H1 (cell line): ENCODE measurements at regions not wholly inside any gene's neighbourhood (a gene's known extent, or its start where the extent isn't known, plus 50 kb on each side); places are given as distances from the start of the nearest gene placed in this dataset.

Experiments used
- CTCF ChIA-PET: fragments of 300-600 bp; sonication (Branson Sonifier 250); formaldehyde crosslinking; loops from one replicate; lab custom pipeline; 2021; ENCODE audit not compliant: partially characterized antibody; lab: Charles Lee
- POLR2A ChIA-PET: fragments of 300-600 bp; sonication (Branson Sonifier 250); formaldehyde crosslinking; loops from one replicate; lab custom pipeline; 2021; ENCODE audit warnings: inconsistent platforms; ENCODE audit not compliant: partially characterized antibody; lab: Charles Lee
- DNase-seq, 2 experiments: peaks; one replicate each; pipeline versions ENCODE4 v3.0.0 to v3.0.0-alpha.2; 2010 to 2022; ENCODE audit warnings: low spot score in 2 of 2, low read depth in 1 of 2, mixed read lengths in 1 of 2
- FAIRE-seq: peaks from 2 replicates; lab custom pipeline; 2011; peaks lifted over from hg19 to GRCh38; lab: Jason Lieb, UNC
- H2AFZ ChIP-seq: 2 replicates; pipeline ENCODE4 v1.8.1; 2012; ENCODE audit warnings: low read length, inconsistent platforms
- H2AK5ac ChIP-seq: 2 replicates; pipeline ENCODE4 v1.6.1; 2013; ENCODE audit warnings: low read depth, low read length
- H2BK120ac ChIP-seq: replicated peaks from 2 replicates; pipeline ENCODE3; 2013; ENCODE audit warnings: low read depth, low read length, inconsistent platforms
- H2BK12ac ChIP-seq: 2 replicates; pipeline ENCODE4 v1.6.1; 2013; ENCODE audit warnings: low read depth, low read length
- H2BK15ac ChIP-seq: 2 replicates; pipeline ENCODE4 v1.6.1; 2013; ENCODE audit warnings: low read length
- H2BK20ac ChIP-seq: 2 replicates; pipeline ENCODE4 v1.6.1; 2013; ENCODE audit warnings: low read length
- H2BK5ac ChIP-seq: 2 replicates; pipeline ENCODE4 v1.6.1; 2013; ENCODE audit warnings: low read depth, low read length
- H3K14ac ChIP-seq: 2 replicates; pipeline ENCODE4 v1.6.1; 2013; ENCODE audit warnings: inconsistent platforms; ENCODE audit not compliant: insufficient read length
- H3K18ac ChIP-seq: 2 replicates; pipeline ENCODE4 v1.6.1; 2013; ENCODE audit warnings: low read length; ENCODE audit errors: extremely low read depth
- H3K23ac ChIP-seq: 2 replicates; pipeline ENCODE4 v1.6.1; 2013; ENCODE audit warnings: inconsistent platforms; ENCODE audit not compliant: insufficient read length
- H3K23me2 ChIP-seq: 2 replicates; pipeline ENCODE4 v1.6.1; 2013; ENCODE audit warnings: low read depth, low read length
- H3K27ac ChIP-seq: 2 replicates; pipeline ENCODE4 v1.6.1; 2011; ENCODE audit warnings: low read depth, low read length, inconsistent platforms
- H3K27me3 ChIP-seq, 4 experiments: replicated peaks in 1 of 4; 1 replicate in 1 of 4; 2 replicates in 3 of 4; pipeline versions ENCODE4 v1.6.1 to v1.8.1; 2011 to 2013; ENCODE audit warnings: low read length in 3 of 4, mild to moderate bottlenecking in 3 of 4, inconsistent platforms in 2 of 4, mixed read lengths in 2 of 4, moderate library complexity in 1 of 4; ENCODE audit not compliant: control insufficient read depth in 3 of 4, insufficient read depth in 3 of 4; ENCODE audit errors: extremely low read depth in 1 of 4
- H3K36me3 ChIP-seq, 4 experiments: 2 replicates each; pipeline versions ENCODE4 v1.6.1 to v1.8.1; 2011 to 2013; ENCODE audit warnings: mild to moderate bottlenecking in 4 of 4, low read length in 3 of 4, moderate library complexity in 2 of 4, control low read depth in 1 of 4, inconsistent platforms in 1 of 4; ENCODE audit not compliant: insufficient read depth in 4 of 4, control insufficient read depth in 2 of 4
- H3K4ac ChIP-seq: replicated peaks from 2 replicates; pipeline ENCODE3; 2013; ENCODE audit warnings: low read length, low read depth, mixed read lengths, inconsistent platforms; ENCODE audit not compliant: insufficient read length
- H3K4me1 ChIP-seq, 4 experiments: replicated peaks in 1 of 4; 1 replicate in 1 of 4; 2 replicates in 3 of 4; pipeline versions ENCODE4 v1.6.1 to v1.8.1; 2011 to 2013; ENCODE audit warnings: low read length in 3 of 4, inconsistent platforms in 2 of 4, mixed read lengths in 1 of 4; ENCODE audit not compliant: insufficient read depth in 4 of 4, control insufficient read depth in 3 of 4
- H3K4me2 ChIP-seq, 2 experiments: 2 replicates each; pipeline versions ENCODE4 v1.6.1 to v1.8.1; 2011 to 2013; ENCODE audit warnings: low read depth in 2 of 2, low read length in 2 of 2, control low read depth in 1 of 2, inconsistent platforms in 1 of 2, mild to moderate bottlenecking in 1 of 2; ENCODE audit not compliant: insufficient read depth in 1 of 2
- H3K4me3 ChIP-seq, 4 experiments: fragments of 200-600, 300-600 bp in 1 of 4; sonication (generic), shearing (Covaris generic), sonication (Bioruptor Twin) in 1 of 4; 2 replicates each; pipeline versions ENCODE4 v1.5.1 to v1.8.1; 2011 to 2016; ENCODE audit warnings: low read length in 4 of 4, low read depth in 3 of 4, control low read depth in 2 of 4, inconsistent platforms in 2 of 4, mild to moderate bottlenecking in 2 of 4, mixed read lengths in 1 of 4, moderate library complexity in 1 of 4; ENCODE audit not compliant: insufficient read depth in 2 of 4; ENCODE audit errors: extremely low read depth in 1 of 4
- H3K56ac ChIP-seq: replicated peaks from 2 replicates; pipeline ENCODE3; 2013; ENCODE audit warnings: low read depth, mild to moderate bottlenecking, mixed read lengths, low read length, inconsistent platforms; ENCODE audit not compliant: insufficient read length
- H3K79me1 ChIP-seq: 2 replicates; pipeline ENCODE4 v1.6.1; 2013; ENCODE audit warnings: low read depth, low read length, control low read depth
- H3K79me2 ChIP-seq, 2 experiments: 2 replicates each; pipeline versions ENCODE4 v1.6.1 to v1.8.1; 2012 to 2013; ENCODE audit warnings: low read length in 2 of 2, mild to moderate bottlenecking in 2 of 2, inconsistent platforms in 1 of 2; ENCODE audit not compliant: insufficient read depth in 2 of 2, control insufficient read depth in 1 of 2
- H3K9ac ChIP-seq, 4 experiments: replicated peaks in 1 of 4; 1 replicate in 1 of 4; 2 replicates in 3 of 4; pipeline versions ENCODE4 v1.6.1 to v1.8.1; 2011 to 2013; ENCODE audit warnings: low read depth in 3 of 4, low read length in 3 of 4, control low read depth in 2 of 4, mild to moderate bottlenecking in 2 of 4, moderate library complexity in 2 of 4, inconsistent platforms in 1 of 4; ENCODE audit errors: extremely low read depth in 1 of 4
- H3K9me3 ChIP-seq, 2 experiments: 2 replicates each; pipeline versions ENCODE4 v1.6.1 to v1.8.1; 2012 to 2013; ENCODE audit warnings: mild to moderate bottlenecking in 2 of 2, moderate library complexity in 2 of 2, control low read depth in 1 of 2, inconsistent platforms in 1 of 2, low read depth in 1 of 2, low read length in 1 of 2, mixed read lengths in 1 of 2; ENCODE audit not compliant: insufficient read depth in 2 of 2
- H4K20me1 ChIP-seq, 2 experiments: replicated peaks in 1 of 2; 2 replicates each; pipeline versions ENCODE3 to v1.8.1; 2011 to 2013; ENCODE audit warnings: inconsistent platforms in 2 of 2, low read length in 2 of 2, mild to moderate bottlenecking in 1 of 2; ENCODE audit not compliant: insufficient read depth in 2 of 2, control insufficient read depth in 1 of 2
- H4K5ac ChIP-seq: 2 replicates; pipeline ENCODE4 v1.6.1; 2013; ENCODE audit warnings: low read length, low read depth, mixed read lengths, inconsistent platforms; ENCODE audit not compliant: insufficient read length
- H4K8ac ChIP-seq: 2 replicates; pipeline ENCODE4 v1.8.0; 2013; ENCODE audit warnings: mild to moderate bottlenecking, moderate library complexity, low read length, inconsistent platforms; ENCODE audit not compliant: insufficient read depth; ENCODE audit errors: extremely low read depth
- H4K91ac ChIP-seq: replicated peaks from 2 replicates; pipeline ENCODE3; 2013; ENCODE audit warnings: low read length, mixed read lengths, inconsistent platforms; ENCODE audit not compliant: insufficient read length
- BACH1 ChIP-seq: IDR thresholded peaks from 2 replicates; pipeline ENCODE4 v1.6.1; 2012; ENCODE audit warnings: low read length, improper control_type of control experiment
- BRCA1 ChIP-seq: IDR thresholded peaks from 2 replicates; pipeline ENCODE4 v1.6.1; 2012; ENCODE audit warnings: low read depth, low read length, improper control_type of control experiment
- NRF1 ChIP-seq: IDR thresholded peaks from 2 replicates; pipeline ENCODE4 v1.6.1; 2011; ENCODE audit warnings: mild to moderate bottlenecking, low read depth, low read length, improper control_type of control experiment
- RAD21 ChIP-seq, 2 experiments: IDR thresholded peaks in 1 of 2; conservative IDR thresholded peaks in 1 of 2; 2 replicates each; pipeline ENCODE4 v1.6.1; 2011; ENCODE audit warnings: low read depth in 2 of 2, low read length in 2 of 2, improper control_type of control experiment in 1 of 2, inconsistent platforms in 1 of 2, mild to moderate bottlenecking in 1 of 2, moderate library complexity in 1 of 2
- SP2 ChIP-seq: IDR thresholded peaks from 2 replicates; pipeline ENCODE4 v1.6.1; 2012; ENCODE audit warnings: mild to moderate bottlenecking, low read length, inconsistent platforms
- WGBS, 2 experiments: shearing (Covaris generic) in 1 of 2; methylation state at CpG; one replicate each; pipeline versions ENCODE4 v1.1.6 to v1.1.7; 2013 to 2015; ENCODE audit warnings: low lambda C conversion rate in 2 of 2, mixed read lengths in 2 of 2, inconsistent platforms in 1 of 2, low coverage in 1 of 2, missing lambda C conversion rate in 1 of 2; ENCODE audit not compliant: insufficient replicate concordance in 2 of 2, insufficient coverage in 1 of 2, insufficient read length in 1 of 2; ENCODE audit errors: extremely low coverage in 1 of 2, missing lambda C conversion rate in 1 of 2; 5-methylcytosine and 5-hydroxymethylcytosine counted together
- TF ChIP-seq, protein P1 (sequence below), 3 experiments: IDR thresholded peaks; 1 replicate in 2 of 3; 2 replicates in 1 of 3; pipeline versions ENCODE4 v1.5.1 to v1.6.1; 2011; ENCODE audit warnings: low read length in 3 of 3, mild to moderate bottlenecking in 3 of 3, inconsistent platforms in 2 of 3, low read depth in 1 of 3, moderate library complexity in 1 of 3; ENCODE audit not compliant: insufficient read depth in 1 of 3; ENCODE audit errors: control extremely low read depth in 1 of 3
- TF ChIP-seq, protein P2 (sequence below): IDR thresholded peaks from 2 replicates; pipeline ENCODE4 v1.6.1; 2012; ENCODE audit warnings: low read length, inconsistent platforms

DNA sequence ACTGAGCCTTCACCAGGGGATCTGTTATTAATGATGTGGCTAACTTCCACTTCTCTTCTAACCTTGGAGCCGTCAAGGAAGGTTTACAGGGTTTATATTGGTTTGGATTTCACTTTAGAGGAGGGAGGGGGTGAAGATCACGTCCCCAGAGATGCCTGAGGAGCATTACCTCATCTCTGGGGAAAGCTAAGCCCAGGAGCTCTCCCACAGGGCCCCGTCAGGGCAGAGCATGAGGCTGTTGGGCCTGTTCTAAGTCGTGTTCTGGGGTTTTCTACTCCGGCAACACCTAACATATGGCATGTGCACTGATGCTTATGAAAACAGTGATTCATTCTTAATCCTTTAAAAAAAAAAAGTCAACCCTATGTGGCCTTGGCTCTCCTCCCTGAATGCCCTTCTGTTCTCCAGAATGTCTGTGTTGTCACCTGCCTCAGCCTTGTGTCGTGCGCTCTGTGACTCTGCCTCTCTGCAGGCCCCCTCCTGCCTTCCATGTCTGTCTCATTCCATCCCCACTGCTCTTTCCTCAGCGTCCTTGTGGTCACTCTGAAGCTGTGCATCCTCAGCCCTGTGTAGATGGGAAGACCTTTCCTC, 97.4 kb upstream of the JARID2 start:
- FAIRE-seq (no peak), DNase-seq (no peak)
- Histone ChIP-seq H2AFZ (0 out of 2 replicates have a peak overlapping the region, but pooled peaks have one; percentile 69), H2AK5ac (no peak overlapping the region; the same call in 1 of the 2 replicates), H3K14ac (no peak overlapping the region), H4K8ac (no peak overlapping the region), H3K79me2 (no peaks in the 10 kb centered on the region), H3K4me3 (no peak overlapping the region), H3K79me1 (no peaks in the 10 kb centered on the region), H3K9ac (no peak overlapping the region), H4K20me1 (no peaks in the 10 kb centered on the region), H3K4me1 (no peaks in the 10 kb centered on the region; a peak in 2 of 7 replicates), H3K4me2 (no peak overlapping the region), H4K91ac (peak overlapping the region; percentile 36), H3K27me3 (no peaks in the 10 kb centered on the region), H4K5ac (no peak overlapping the region), H3K23me2 (no peaks in the 10 kb centered on the region), H3K4ac (no peak overlapping the region), H2BK5ac (peak overlapping the region; percentile 89; the same call in 1 of the 2 replicates), H2BK12ac (peak overlapping the region; percentile 60; the same call in 1 of the 2 replicates), H3K9me3 (no peaks in the 10 kb centered on the region), H2BK120ac (no peak overlapping the region), H3K27ac (no peak overlapping the region), H3K18ac (no peak overlapping the region; the same call in 1 of the 2 replicates), H3K56ac (no peak overlapping the region), H2BK20ac (peak overlapping the region; percentile 92; the same call in 1 of the 2 replicates), H3K23ac (no peak overlapping the region), H2BK15ac (no peak overlapping the region), H3K36me3 (no peaks in the 10 kb centered on the region; a peak in 1 of 8 replicates)
- TF ChIP-seq, protein P1, sequence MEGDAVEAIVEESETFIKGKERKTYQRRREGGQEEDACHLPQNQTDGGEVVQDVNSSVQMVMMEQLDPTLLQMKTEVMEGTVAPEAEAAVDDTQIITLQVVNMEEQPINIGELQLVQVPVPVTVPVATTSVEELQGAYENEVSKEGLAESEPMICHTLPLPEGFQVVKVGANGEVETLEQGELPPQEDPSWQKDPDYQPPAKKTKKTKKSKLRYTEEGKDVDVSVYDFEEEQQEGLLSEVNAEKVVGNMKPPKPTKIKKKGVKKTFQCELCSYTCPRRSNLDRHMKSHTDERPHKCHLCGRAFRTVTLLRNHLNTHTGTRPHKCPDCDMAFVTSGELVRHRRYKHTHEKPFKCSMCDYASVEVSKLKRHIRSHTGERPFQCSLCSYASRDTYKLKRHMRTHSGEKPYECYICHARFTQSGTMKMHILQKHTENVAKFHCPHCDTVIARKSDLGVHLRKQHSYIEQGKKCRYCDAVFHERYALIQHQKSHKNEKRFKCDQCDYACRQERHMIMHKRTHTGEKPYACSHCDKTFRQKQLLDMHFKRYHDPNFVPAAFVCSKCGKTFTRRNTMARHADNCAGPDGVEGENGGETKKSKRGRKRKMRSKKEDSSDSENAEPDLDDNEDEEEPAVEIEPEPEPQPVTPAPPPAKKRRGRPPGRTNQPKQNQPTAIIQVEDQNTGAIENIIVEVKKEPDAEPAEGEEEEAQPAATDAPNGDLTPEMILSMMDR (IDR thresholded peaks at IDR 0.05; ENCODE audit: control extremely low read depth in 1 of 3, insufficient read depth in 1 of 3, low read depth in 1 of 3, low read length in 3 of 3), result peak in 2 of 3 experiments; percentile 39 to 50; a peak in 2 of 4 replicates
- no peak for TF ChIP-seq NRF1
- TF ChIP-seq BRCA1, result no peak
- TF ChIP-seq BACH1, result no peak
- TF ChIP-seq, protein P2, sequence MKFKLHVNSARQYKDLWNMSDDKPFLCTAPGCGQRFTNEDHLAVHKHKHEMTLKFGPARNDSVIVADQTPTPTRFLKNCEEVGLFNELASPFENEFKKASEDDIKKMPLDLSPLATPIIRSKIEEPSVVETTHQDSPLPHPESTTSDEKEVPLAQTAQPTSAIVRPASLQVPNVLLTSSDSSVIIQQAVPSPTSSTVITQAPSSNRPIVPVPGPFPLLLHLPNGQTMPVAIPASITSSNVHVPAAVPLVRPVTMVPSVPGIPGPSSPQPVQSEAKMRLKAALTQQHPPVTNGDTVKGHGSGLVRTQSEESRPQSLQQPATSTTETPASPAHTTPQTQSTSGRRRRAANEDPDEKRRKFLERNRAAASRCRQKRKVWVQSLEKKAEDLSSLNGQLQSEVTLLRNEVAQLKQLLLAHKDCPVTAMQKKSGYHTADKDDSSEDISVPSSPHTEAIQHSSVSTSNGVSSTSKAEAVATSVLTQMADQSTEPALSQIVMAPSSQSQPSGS, result no peak
- TF ChIP-seq RAD21 (IDR thresholded peaks at IDR 0.05 in 1 of 2, conservative IDR thresholded peaks at IDR 0.05 in 1 of 2; ENCODE audit: low read depth in 2 of 2, low read length in 2 of 2), result peak in 1 of 2 experiments; percentile 26; a peak in 1 of 4 replicates
- TF ChIP-seq SP2, result no peak
- CTCF ChIA-PET, result interaction anchor here (0.9 to 1.4 kb wide), 4 partner anchors 10 to 159 kb away, joined by 3 to 4 read pairs (median 4); no protein-coding TSS in a partner anchor
- 81% methylated on average over 8 of the region's 8 CpGs; no CpG with 5 or more reads in 1 of the 2 experiments for WGBS, 2 experiments
- POLR2A ChIA-PET, result interaction anchor here (0.6 kb wide), 1 partner anchor 27 kb away, joined by 3 read pairs; no protein-coding TSS in a partner anchor
